H9 (cell line): ENCODE measurements at regions not wholly inside any gene's neighbourhood (a gene's known extent, or its start where the extent isn't known, plus 50 kb on each side); places are given as distances from the start of the nearest gene placed in this dataset.

Experiments used
- DNase-seq: peaks from one replicate; pipeline ENCODE4 v3.0.0-alpha.2; 2017
- H2AFZ ChIP-seq: one replicate; pipeline ENCODE4 v1.6.1; 2013; ENCODE audit warnings: mild to moderate bottlenecking, low read length, control low read depth, moderate library complexity
- H2AK5ac ChIP-seq: 2 replicates; pipeline ENCODE4 v1.6.1; 2013; ENCODE audit warnings: low read length, control low read depth, mixed read lengths; ENCODE audit not compliant: insufficient read length
- H2BK120ac ChIP-seq: one replicate; pipeline ENCODE4 v1.6.1; 2013; ENCODE audit warnings: low read depth, mild to moderate bottlenecking, low read length, control low read depth, inconsistent platforms; ENCODE audit not compliant: poor library complexity, severe bottlenecking
- H2BK12ac ChIP-seq: 2 replicates; pipeline ENCODE4 v1.6.1; 2013; ENCODE audit warnings: low read length, control low read depth, mixed read lengths, low read depth; ENCODE audit not compliant: insufficient read length
- H2BK15ac ChIP-seq: 2 replicates; pipeline ENCODE4 v1.6.1; 2013; ENCODE audit warnings: low read depth, low read length, control low read depth
- H2BK20ac ChIP-seq: one replicate; pipeline ENCODE4 v1.6.1; 2013; ENCODE audit warnings: low read depth, mild to moderate bottlenecking, low read length, control low read depth, inconsistent platforms; ENCODE audit not compliant: poor library complexity, severe bottlenecking
- H2BK5ac ChIP-seq: 2 replicates; pipeline ENCODE4 v1.6.1; 2013; ENCODE audit warnings: low read length, control low read depth, mixed read lengths; ENCODE audit not compliant: insufficient read length
- H3K14ac ChIP-seq: 2 replicates; pipeline ENCODE4 v1.6.1; 2013; ENCODE audit warnings: low read length, control low read depth; ENCODE audit not compliant: insufficient read depth
- H3K18ac ChIP-seq: 2 replicates; pipeline ENCODE4 v1.6.1; 2013; ENCODE audit warnings: low read depth, mild to moderate bottlenecking, mixed read lengths, low read length, control low read depth; ENCODE audit not compliant: insufficient read length
- H3K23ac ChIP-seq: 2 replicates; pipeline ENCODE4 v1.6.1; 2013; ENCODE audit warnings: low read length, control low read depth, mixed read lengths, low read depth; ENCODE audit not compliant: insufficient read length
- H3K23me2 ChIP-seq: 2 replicates; pipeline ENCODE4 v1.6.1; 2013; ENCODE audit warnings: low read depth, mild to moderate bottlenecking, mixed read lengths, low read length, control low read depth; ENCODE audit not compliant: insufficient read length, poor library complexity, severe bottlenecking
- H3K27ac ChIP-seq: 2 replicates; pipeline ENCODE4 v1.5.1; 2013; ENCODE audit warnings: low read length, control low read depth, mixed read lengths, low read depth; ENCODE audit not compliant: insufficient read length
- H3K27me3 ChIP-seq: 2 replicates; pipeline ENCODE4 v1.6.1; 2013; ENCODE audit warnings: low read length, control low read depth, inconsistent platforms; ENCODE audit not compliant: insufficient read depth
- H3K4ac ChIP-seq: 2 replicates; pipeline ENCODE4 v1.6.1; 2013; ENCODE audit warnings: low read depth, mild to moderate bottlenecking, control low read depth, inconsistent platforms, low read length, moderate library complexity
- H3K4me1 ChIP-seq: 2 replicates; pipeline ENCODE4 v1.6.1; 2013; ENCODE audit warnings: low read length, control low read depth, inconsistent platforms; ENCODE audit not compliant: insufficient read depth
- H3K4me2 ChIP-seq: 2 replicates; pipeline ENCODE4 v1.6.1; 2013; ENCODE audit warnings: low read length, control low read depth, mixed read lengths; ENCODE audit not compliant: insufficient read length, insufficient read depth
- H3K56ac ChIP-seq: 2 replicates; pipeline ENCODE4 v1.6.1; 2013; ENCODE audit warnings: low read depth, mild to moderate bottlenecking, mixed read lengths, low read length, control low read depth; ENCODE audit not compliant: insufficient read length
- H3K79me1 ChIP-seq: 2 replicates; pipeline ENCODE4 v1.6.1; 2013; ENCODE audit warnings: low read depth, mild to moderate bottlenecking, moderate library complexity, low read length, control low read depth, inconsistent platforms; ENCODE audit not compliant: insufficient read depth, poor library complexity, severe bottlenecking
- H3K79me2 ChIP-seq: 2 replicates; pipeline ENCODE4 v1.6.1; 2013; ENCODE audit warnings: low read length, control low read depth, inconsistent platforms; ENCODE audit not compliant: insufficient read depth
- H3K9ac ChIP-seq: 2 replicates; pipeline ENCODE4 v1.6.1; 2013; ENCODE audit warnings: low read length, control low read depth, mixed read lengths; ENCODE audit not compliant: insufficient read length; ENCODE audit errors: extremely low read depth
- H3K9me3 ChIP-seq: one replicate; pipeline ENCODE4 v1.6.1; 2013; ENCODE audit warnings: low read depth, low read length, inconsistent platforms; ENCODE audit not compliant: control insufficient read depth
- H3T11ph ChIP-seq: one replicate; pipeline ENCODE4 v1.6.1; 2013; ENCODE audit warnings: mild to moderate bottlenecking, low read length, control low read depth, inconsistent platforms
- H4K20me1 ChIP-seq: one replicate; pipeline ENCODE4 v1.6.1; 2013; ENCODE audit not compliant: control insufficient read depth, insufficient read length, insufficient read depth
- H4K5ac ChIP-seq: 2 replicates; pipeline ENCODE4 v1.6.1; 2013; ENCODE audit warnings: low read depth, mild to moderate bottlenecking, mixed read lengths, low read length, control low read depth; ENCODE audit not compliant: insufficient read length
- H4K8ac ChIP-seq: replicated peaks from 2 replicates; pipeline ENCODE4 v1.6.1; 2013; ENCODE audit warnings: low read length, control low read depth, mixed read lengths, low read depth; ENCODE audit not compliant: insufficient read length
- H4K91ac ChIP-seq: 2 replicates; pipeline ENCODE4 v1.6.1; 2013; ENCODE audit warnings: low read depth, mild to moderate bottlenecking, moderate library complexity, mixed read lengths, low read length, control low read depth; ENCODE audit not compliant: insufficient read length
- H3K27ac Mint-ChIP-seq, 3 experiments: 2 replicates in 2 of 3; 3 replicates in 1 of 3; pipeline ENCODE4 v1.8.0; 2020 to 2021; ENCODE audit warnings: mixed read lengths in 3 of 3, mild to moderate bottlenecking in 1 of 3, moderate library complexity in 1 of 3
- H3K27me3 Mint-ChIP-seq: 2 replicates; pipeline ENCODE4 v1.8.0; 2021; ENCODE audit warnings: low read depth, mild to moderate bottlenecking, moderate library complexity, mixed read lengths
- H3K36me3 Mint-ChIP-seq, 3 experiments: 2 replicates in 2 of 3; 3 replicates in 1 of 3; pipeline ENCODE4 v1.8.0; 2020 to 2021; ENCODE audit warnings: low read depth in 3 of 3, mixed read lengths in 3 of 3; ENCODE audit not compliant: insufficient read depth in 1 of 3
- H3K4me1 Mint-ChIP-seq, 2 experiments: 2 replicates each; pipeline ENCODE4 v1.8.0; 2020; ENCODE audit warnings: mixed read lengths in 2 of 2
- H3K4me3 Mint-ChIP-seq, 2 experiments: 2 replicates in 1 of 2; 3 replicates in 1 of 2; pipeline ENCODE4 v1.8.0; 2020 to 2021; ENCODE audit warnings: mild to moderate bottlenecking in 2 of 2, mixed read lengths in 2 of 2, moderate library complexity in 1 of 2
- H3K9me3 Mint-ChIP-seq, 2 experiments: 2 replicates in 1 of 2; 3 replicates in 1 of 2; pipeline ENCODE4 v1.8.0; 2020; ENCODE audit warnings: mild to moderate bottlenecking in 2 of 2, mixed read lengths in 2 of 2, moderate library complexity in 1 of 2
- WGBS: extraction: QIAGEN DNeasy Blood & Tissue Kit; methylation state at CpG from one replicate; pipeline ENCODE4 v1.1.7; 2013; ENCODE audit warnings: missing lambda C conversion rate, low lambda C conversion rate, mixed read lengths; ENCODE audit not compliant: insufficient read length; ENCODE audit errors: extremely low coverage; 5-methylcytosine and 5-hydroxymethylcytosine counted together
- TF ChIP-seq, protein P1 (sequence below): fragments of 200-600 bp; sonication (generic); conservative IDR thresholded peaks from 3 replicates; pipeline ENCODE4 v1.8.0; 2021; ENCODE audit warnings: antibody characterized with exemption, mild to moderate bottlenecking

GRCh38 chr15:93524432-93524831, 435.4 kb upstream of the RGMA start:
- no peak overlapping the region for H3K27ac ChIP-seq
- no peaks in the 10 kb centered on the region for H3K36me3 Mint-ChIP-seq
- H3K9ac ChIP-seq: no peak overlapping the region
- H3K14ac ChIP-seq: no peak overlapping the region
- H4K20me1 ChIP-seq: no peaks in the 10 kb centered on the region
- DNase-seq: no peak
- TF ChIP-seq, protein P1, sequence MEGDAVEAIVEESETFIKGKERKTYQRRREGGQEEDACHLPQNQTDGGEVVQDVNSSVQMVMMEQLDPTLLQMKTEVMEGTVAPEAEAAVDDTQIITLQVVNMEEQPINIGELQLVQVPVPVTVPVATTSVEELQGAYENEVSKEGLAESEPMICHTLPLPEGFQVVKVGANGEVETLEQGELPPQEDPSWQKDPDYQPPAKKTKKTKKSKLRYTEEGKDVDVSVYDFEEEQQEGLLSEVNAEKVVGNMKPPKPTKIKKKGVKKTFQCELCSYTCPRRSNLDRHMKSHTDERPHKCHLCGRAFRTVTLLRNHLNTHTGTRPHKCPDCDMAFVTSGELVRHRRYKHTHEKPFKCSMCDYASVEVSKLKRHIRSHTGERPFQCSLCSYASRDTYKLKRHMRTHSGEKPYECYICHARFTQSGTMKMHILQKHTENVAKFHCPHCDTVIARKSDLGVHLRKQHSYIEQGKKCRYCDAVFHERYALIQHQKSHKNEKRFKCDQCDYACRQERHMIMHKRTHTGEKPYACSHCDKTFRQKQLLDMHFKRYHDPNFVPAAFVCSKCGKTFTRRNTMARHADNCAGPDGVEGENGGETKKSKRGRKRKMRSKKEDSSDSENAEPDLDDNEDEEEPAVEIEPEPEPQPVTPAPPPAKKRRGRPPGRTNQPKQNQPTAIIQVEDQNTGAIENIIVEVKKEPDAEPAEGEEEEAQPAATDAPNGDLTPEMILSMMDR: no peak
- H3K4ac ChIP-seq: no peak overlapping the region
- no peak overlapping the region for H2AK5ac ChIP-seq
- no peak overlapping the region for H4K8ac ChIP-seq
- no CpG with 5 or more reads among the region's 6 CpGs for WGBS
- no peak overlapping the region for H3K27ac Mint-ChIP-seq
- no peak overlapping the region for H2AFZ ChIP-seq
- H2BK12ac ChIP-seq: no peak overlapping the region
- peaks cover 5% of the 10 kb centered on the region for H3K27me3 Mint-ChIP-seq
- H3K23ac ChIP-seq: no peak overlapping the region
- peaks cover 5% of the 10 kb centered on the region; the same call in 1 of the 2 replicates for H3K4me1 ChIP-seq
- H3K9me3 ChIP-seq: no peaks in the 10 kb centered on the region
- H3K4me1 Mint-ChIP-seq: peaks cover 8 to 15% of the 10 kb centered on the region in 2 experiments
- H3K18ac ChIP-seq: no peak overlapping the region
- no peaks in the 10 kb centered on the region for H3K23me2 ChIP-seq
- H4K91ac ChIP-seq: no peak overlapping the region
- no peak overlapping the region for H2BK20ac ChIP-seq
- H3K79me1 ChIP-seq: no peaks in the 10 kb centered on the region
- H3K4me2 ChIP-seq: no peak overlapping the region
- H2BK120ac ChIP-seq: no peak overlapping the region
- H2BK5ac ChIP-seq: no peak overlapping the region
- H3T11ph ChIP-seq: no peak overlapping the region
- H2BK15ac ChIP-seq: no peak overlapping the region
- H3K4me3 Mint-ChIP-seq: no peak overlapping the region
- H3K27me3 ChIP-seq: no peaks in the 10 kb centered on the region
- no peaks in the 10 kb centered on the region for H3K9me3 Mint-ChIP-seq
- no peaks in the 10 kb centered on the region for H3K79me2 ChIP-seq
- no peak overlapping the region for H3K56ac ChIP-seq
- no peak overlapping the region for H4K5ac ChIP-seq
